ENCODE measurements at regions not wholly inside any gene's neighbourhood (a gene's known extent, or its start where the extent isn't known, plus 50 kb on each side); places are given as distances from the start of the nearest gene placed in this dataset.
"Not testable (repeated sequence)": the region's sequence is repeated elsewhere in the genome, so short reads cannot be mapped to it uniquely, and the experiment has no call there.

DNA sequence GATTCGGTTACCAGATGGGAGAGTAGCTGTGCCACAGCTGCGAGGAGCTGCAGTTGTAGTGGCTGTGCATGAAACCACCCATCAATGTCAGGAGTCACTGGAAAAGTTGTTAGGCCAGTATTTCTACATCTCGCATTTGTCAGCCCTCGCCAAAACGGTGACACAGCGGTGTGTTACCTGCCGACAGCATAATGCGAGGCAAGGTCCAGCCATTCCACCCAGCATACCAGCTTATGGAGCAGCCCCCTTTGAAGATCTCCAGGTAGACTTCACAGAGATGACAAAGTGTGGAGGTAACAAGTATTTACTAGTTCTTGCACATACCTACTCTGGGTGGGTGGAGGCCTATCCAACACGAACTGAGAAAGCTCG lies 82.8 kb upstream of the TANC1 start:
- TF ChIP-seq, protein P1, sequence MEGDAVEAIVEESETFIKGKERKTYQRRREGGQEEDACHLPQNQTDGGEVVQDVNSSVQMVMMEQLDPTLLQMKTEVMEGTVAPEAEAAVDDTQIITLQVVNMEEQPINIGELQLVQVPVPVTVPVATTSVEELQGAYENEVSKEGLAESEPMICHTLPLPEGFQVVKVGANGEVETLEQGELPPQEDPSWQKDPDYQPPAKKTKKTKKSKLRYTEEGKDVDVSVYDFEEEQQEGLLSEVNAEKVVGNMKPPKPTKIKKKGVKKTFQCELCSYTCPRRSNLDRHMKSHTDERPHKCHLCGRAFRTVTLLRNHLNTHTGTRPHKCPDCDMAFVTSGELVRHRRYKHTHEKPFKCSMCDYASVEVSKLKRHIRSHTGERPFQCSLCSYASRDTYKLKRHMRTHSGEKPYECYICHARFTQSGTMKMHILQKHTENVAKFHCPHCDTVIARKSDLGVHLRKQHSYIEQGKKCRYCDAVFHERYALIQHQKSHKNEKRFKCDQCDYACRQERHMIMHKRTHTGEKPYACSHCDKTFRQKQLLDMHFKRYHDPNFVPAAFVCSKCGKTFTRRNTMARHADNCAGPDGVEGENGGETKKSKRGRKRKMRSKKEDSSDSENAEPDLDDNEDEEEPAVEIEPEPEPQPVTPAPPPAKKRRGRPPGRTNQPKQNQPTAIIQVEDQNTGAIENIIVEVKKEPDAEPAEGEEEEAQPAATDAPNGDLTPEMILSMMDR (IDR thresholded peaks at IDR 0.05; ENCODE audit: extremely low read depth in 1 of 2, insufficient read depth in 1 of 2, low read depth in 1 of 2, low read length in 2 of 2), result not testable (repeated sequence)
- not testable (repeated sequence) for TF ChIP-seq POLR2AphosphoS5 (IDR thresholded peaks at IDR 0.05; ENCODE audit: insufficient read depth, low read depth, low read length); POLR2A (IDR thresholded peaks at IDR 0.05; ENCODE audit: low read depth, low read length)

All from endothelial cell of umbilical vein (primary cell).